Muscle of arm (tissue), 1 donor: ENCODE measurements at regions not wholly inside any gene's neighbourhood (a gene's known extent, or its start where the extent isn't known, plus 50 kb on each side); places are given as distances from the start of the nearest gene placed in this dataset.
"Not testable (repeated sequence)": the region's sequence is repeated elsewhere in the genome, so short reads cannot be mapped to it uniquely, and the experiment has no call there.

ENCODE experiments used
- DNase-seq: peaks from one replicate; pipeline ENCODE4 v3.0.0-alpha.2; 2013

GRCh38 chr2:87573386-87574192 lies 174.3 kb upstream of the PLGLB2 start:
- not testable (repeated sequence) for DNase-seq

- not testable (repeated sequence) for DNase-seq
These were observed 173.4 kb upstream of the PLGLB2 start for GRCh38 chr2:87574193-87575119.

GRCh38 chr2:87575138-87575537 lies 172.7 kb upstream of the PLGLB2 start:
- not testable (repeated sequence) for DNase-seq

GRCh38 chr2:87577358-87577757 lies 170.5 kb upstream of the PLGLB2 start:
- DNase-seq = not testable (repeated sequence)

- DNase-seq = not testable (repeated sequence)
These were observed 165.7 kb upstream of the PLGLB2 start for GRCh38 chr2:87582152-87582551.

GRCh38 chr2:87582579-87582978 lies 165.3 kb upstream of the PLGLB2 start:
- DNase-seq = not testable (repeated sequence)

- DNase-seq = not testable (repeated sequence)
These were observed 164.5 kb upstream of the PLGLB2 start for GRCh38 chr2:87583370-87583769.

- DNase-seq = not testable (repeated sequence)
These were observed 164.1 kb upstream of the PLGLB2 start for GRCh38 chr2:87583803-87584202.

GRCh38 chr2:87584268-87584906 lies 163.5 kb upstream of the PLGLB2 start:
- DNase-seq = not testable (repeated sequence)

GRCh38 chr2:87587934-87588333 lies 160.0 kb upstream of the PLGLB2 start:
- DNase-seq = not testable (repeated sequence)

- not testable (repeated sequence) for DNase-seq
These were observed 154.9 kb upstream of the PLGLB2 start for GRCh38 chr2:87592974-87593373.

GRCh38 chr2:87593784-87594610 lies 153.9 kb upstream of the PLGLB2 start:
- DNase-seq = not testable (repeated sequence)

GRCh38 chr2:87594611-87594992 lies 153.3 kb upstream of the PLGLB2 start:
- DNase-seq = not testable (repeated sequence)

- DNase-seq = not testable (repeated sequence)
These were observed 152.9 kb upstream of the PLGLB2 start for GRCh38 chr2:87595017-87595416.

- not testable (repeated sequence) for DNase-seq
These were observed 146.9 kb upstream of the PLGLB2 start for GRCh38 chr2:87600961-87601360.

- DNase-seq = not testable (repeated sequence)
These were observed 145.8 kb upstream of the PLGLB2 start for GRCh38 chr2:87602118-87602517.

GRCh38 chr2:87602728-87603127 lies 145.2 kb upstream of the PLGLB2 start:
- DNase-seq = not testable (repeated sequence)

GRCh38 chr2:87603418-87604278 lies 144.2 kb upstream of the PLGLB2 start:
- DNase-seq = not testable (repeated sequence)

GRCh38 chr2:87604279-87604818 lies 143.5 kb upstream of the PLGLB2 start:
- not testable (repeated sequence) for DNase-seq

GRCh38 chr2:87604980-87605379 lies 142.9 kb upstream of the PLGLB2 start:
- not testable (repeated sequence) for DNase-seq
